PC-3 (cell line): ENCODE measurements at regions not wholly inside any gene's neighbourhood (a gene's known extent, or its start where the extent isn't known, plus 50 kb on each side); places are given as distances from the start of the nearest gene placed in this dataset.

ENCODE experiments used
- EZH2 ChIP-seq: fragments of 300-600 bp; sonication (generic); IDR thresholded peaks from one replicate; pipeline ENCODE4 v1.6.1; 2017; ENCODE audit warnings: antibody characterized with exemption, mild to moderate bottlenecking, low read length; ENCODE audit not compliant: unreplicated experiment
- TF ChIP-seq, protein P1 (sequence below): fragments of 300-600 bp; sonication (generic); conservative IDR thresholded peaks from 2 replicates; pipeline ENCODE4 v1.5.1; 2017; ENCODE audit warnings: antibody characterized with exemption, low read depth, mild to moderate bottlenecking, low read length

DNA sequence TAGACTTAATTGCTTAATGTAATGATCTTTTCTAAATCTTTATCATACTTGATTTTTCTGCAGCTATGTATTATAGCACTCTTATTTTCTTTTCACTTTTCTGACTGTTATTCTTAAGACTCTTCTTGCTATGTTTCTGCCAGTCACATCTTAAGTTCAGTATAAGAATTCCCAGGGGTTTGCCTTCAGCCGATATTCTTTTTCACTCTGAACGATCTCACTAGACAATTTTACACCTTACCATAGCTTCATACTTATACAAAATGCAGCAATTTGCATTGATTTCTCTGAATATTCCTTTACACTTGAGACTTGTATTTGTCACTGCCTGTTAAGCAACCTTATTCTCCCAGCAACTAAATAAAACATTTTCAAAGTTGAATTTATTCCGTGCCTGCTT is 242.5 kb upstream of the OLFM3 start:
- TF ChIP-seq, protein P1, sequence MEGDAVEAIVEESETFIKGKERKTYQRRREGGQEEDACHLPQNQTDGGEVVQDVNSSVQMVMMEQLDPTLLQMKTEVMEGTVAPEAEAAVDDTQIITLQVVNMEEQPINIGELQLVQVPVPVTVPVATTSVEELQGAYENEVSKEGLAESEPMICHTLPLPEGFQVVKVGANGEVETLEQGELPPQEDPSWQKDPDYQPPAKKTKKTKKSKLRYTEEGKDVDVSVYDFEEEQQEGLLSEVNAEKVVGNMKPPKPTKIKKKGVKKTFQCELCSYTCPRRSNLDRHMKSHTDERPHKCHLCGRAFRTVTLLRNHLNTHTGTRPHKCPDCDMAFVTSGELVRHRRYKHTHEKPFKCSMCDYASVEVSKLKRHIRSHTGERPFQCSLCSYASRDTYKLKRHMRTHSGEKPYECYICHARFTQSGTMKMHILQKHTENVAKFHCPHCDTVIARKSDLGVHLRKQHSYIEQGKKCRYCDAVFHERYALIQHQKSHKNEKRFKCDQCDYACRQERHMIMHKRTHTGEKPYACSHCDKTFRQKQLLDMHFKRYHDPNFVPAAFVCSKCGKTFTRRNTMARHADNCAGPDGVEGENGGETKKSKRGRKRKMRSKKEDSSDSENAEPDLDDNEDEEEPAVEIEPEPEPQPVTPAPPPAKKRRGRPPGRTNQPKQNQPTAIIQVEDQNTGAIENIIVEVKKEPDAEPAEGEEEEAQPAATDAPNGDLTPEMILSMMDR, result no peak
- TF ChIP-seq EZH2, result no peak
